ENCODE measurements at regions not wholly inside any gene's neighbourhood (a gene's known extent, or its start where the extent isn't known, plus 50 kb on each side); places are given as distances from the start of the nearest gene placed in this dataset.

DNA sequence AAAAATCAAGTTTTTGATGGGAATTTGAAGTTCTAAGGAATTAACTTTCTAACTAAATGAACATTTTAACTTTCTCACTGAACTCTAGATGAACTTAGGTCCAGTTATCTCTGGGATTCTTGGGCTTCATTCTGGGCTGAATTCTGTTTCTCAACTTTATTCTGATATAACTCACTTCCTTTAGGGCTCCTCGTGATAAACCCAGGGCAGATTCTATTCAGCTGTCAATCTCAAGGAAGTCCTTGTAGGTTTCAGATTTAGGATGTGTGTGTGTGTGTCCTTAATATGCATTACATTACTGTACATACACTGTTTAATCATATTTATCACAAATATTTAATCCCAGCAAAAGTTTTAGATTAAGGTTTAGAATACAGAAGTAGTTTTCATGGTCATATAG is 344.3 kb downstream of the GATA3 start:
- TF ChIP-seq, protein P1, sequence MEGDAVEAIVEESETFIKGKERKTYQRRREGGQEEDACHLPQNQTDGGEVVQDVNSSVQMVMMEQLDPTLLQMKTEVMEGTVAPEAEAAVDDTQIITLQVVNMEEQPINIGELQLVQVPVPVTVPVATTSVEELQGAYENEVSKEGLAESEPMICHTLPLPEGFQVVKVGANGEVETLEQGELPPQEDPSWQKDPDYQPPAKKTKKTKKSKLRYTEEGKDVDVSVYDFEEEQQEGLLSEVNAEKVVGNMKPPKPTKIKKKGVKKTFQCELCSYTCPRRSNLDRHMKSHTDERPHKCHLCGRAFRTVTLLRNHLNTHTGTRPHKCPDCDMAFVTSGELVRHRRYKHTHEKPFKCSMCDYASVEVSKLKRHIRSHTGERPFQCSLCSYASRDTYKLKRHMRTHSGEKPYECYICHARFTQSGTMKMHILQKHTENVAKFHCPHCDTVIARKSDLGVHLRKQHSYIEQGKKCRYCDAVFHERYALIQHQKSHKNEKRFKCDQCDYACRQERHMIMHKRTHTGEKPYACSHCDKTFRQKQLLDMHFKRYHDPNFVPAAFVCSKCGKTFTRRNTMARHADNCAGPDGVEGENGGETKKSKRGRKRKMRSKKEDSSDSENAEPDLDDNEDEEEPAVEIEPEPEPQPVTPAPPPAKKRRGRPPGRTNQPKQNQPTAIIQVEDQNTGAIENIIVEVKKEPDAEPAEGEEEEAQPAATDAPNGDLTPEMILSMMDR (IDR thresholded peaks at IDR 0.05; ENCODE audit: poor library complexity), result no peak
- TF ChIP-seq EZH2 (IDR thresholded peaks at IDR 0.05; ENCODE audit: borderline replicate concordance), result no peak
